Right lung (tissue), 2 donors: ENCODE measurements at regions not wholly inside any gene's neighbourhood (a gene's known extent, or its start where the extent isn't known, plus 50 kb on each side); places are given as distances from the start of the nearest gene placed in this dataset.

Source experiments
- DNase-seq, 2 donors: peaks; one replicate each; pipeline ENCODE4 v3.0.0-alpha.2; 2013

GRCh38 chr11:82384308-82384707, 349.4 kb downstream of the FAM181B start:
- no peak for DNase-seq

GRCh38 chr11:82373781-82374542, 359.7 kb downstream of the FAM181B start:
- DNase-seq, result no peak

GRCh38 chr11:82365351-82365750, 368.3 kb downstream of the FAM181B start:
- no peak for DNase-seq

DNA sequence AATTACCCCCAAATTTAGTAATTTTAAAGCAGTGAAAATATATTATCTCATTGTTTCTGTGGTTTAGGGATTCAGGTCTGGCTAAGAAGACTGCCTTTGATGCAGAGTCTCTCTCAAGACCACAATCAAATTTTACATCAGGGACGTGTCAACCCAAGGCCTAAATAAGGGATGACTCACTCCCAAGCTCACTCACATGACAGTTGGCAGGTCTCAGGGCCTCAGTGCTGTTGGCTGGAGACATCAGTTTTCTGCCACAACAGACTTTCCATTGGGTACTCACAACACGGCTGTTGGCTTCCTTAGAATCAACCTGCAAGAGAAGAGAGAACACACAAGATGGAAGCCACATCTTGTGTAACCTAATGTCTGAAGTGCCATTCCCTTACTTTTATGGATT, 377.3 kb downstream of the FAM181B start:
- DNase-seq, result no peak

DNA sequence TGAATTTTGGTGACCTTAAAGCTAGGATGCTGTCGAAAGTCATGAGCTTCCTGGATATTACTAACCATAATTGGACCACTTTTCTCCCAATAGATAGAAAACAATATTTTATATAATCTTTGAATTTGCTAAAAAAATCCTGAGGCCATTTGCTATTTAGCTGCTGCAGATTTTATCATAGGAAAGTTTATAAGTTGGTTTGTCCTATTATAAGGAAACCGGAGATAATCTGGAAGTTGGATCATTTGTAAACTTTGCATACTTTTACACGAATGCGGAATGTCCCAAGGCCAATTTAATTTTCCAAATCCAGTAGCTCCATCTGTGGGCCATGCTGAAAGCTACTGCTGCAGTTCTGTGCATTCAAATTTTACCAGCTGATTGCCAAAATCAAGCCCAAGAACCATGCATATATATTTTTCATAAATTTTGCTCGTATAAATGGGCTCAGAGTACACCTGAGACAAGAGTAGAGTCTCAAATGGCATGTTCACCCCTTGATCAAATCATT, 378.3 kb downstream of the FAM181B start:
- no peak for DNase-seq

DNA sequence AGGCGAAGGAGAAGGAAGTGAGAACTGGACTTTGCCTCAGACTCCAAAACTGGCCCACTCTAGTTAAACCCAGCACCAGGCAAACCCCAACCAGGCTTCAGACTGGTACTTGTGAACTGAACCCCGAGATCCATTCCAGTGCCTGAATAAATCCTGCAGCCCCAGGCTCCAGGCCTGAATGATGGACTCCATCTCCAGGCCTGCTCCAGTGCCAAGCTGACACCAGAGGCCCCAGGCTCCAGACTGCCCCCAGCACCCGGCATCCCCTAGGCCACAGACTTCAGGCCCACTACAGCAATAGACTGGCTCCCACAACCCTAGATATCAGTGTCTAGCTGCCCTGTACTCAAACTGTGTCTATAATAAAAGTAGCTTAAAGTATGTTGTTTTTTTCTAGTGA, 406.8 kb downstream of the FAM181B start:
- DNase-seq, result no peak

DNA sequence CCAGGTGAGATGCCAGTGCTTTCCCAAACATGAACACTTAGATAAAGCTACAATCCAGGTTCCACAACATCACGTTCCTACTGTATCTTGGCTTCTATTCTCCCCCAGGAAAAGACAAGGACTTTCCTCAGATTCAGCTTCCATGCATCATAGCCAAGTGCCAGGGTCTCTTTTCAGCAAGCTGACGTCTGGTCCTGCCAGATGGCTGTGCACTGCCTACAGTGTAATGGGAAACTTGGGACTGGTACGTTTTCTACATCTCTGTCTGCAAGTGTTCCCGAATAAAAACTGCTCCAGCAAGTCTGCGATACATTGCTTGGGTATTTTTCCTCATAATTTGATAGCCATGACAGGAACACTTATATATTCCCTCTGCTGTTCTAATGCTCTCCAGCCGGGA, 412.5 kb downstream of the FAM181B start:
- DNase-seq, result no peak

- DNase-seq, result peak; percentile 2 to 14
These were observed 418.6 kb downstream of the FAM181B start for GRCh38 chr11:82315093-82315492.

DNA sequence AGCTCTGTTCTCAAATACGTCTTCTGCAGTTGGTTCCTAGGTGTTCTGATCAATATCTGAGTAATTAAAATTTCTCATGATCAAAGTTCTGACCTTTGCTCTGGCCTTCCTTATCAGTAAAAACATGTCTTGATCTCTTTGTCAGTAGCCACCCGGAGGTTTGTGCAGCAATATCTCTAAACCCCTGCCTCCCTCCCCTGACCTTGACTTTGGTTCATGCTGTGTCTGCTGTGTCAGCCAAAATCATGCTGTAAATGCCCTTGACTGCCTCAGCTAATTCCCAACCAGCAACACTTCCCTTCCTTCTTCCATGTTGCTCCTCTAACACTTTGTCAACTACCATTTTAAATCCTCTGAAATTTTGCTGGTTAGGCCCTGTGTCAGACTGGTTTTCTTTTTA, 424.7 kb downstream of the FAM181B start:
- no peak for DNase-seq

DNA sequence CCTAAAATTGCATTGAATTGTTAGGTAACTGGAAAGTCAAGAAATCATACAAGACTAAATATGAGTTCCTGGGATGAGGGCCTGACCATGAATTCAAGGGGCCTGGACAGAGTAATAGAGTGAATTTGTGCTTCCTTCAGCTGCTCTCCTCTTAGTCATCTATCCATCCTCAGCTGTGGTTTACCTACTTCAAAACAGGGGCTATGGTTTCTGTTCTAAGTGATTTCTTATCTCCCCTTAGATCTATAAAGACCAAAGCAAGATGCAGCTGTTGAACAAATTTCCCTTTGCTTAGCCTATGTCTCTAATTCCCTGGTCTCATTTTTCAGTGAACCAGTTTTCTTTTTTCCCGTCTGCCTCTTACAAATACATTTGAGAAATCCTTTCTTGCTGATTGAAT, 428.5 kb downstream of the FAM181B start:
- DNase-seq, result no peak

DNA sequence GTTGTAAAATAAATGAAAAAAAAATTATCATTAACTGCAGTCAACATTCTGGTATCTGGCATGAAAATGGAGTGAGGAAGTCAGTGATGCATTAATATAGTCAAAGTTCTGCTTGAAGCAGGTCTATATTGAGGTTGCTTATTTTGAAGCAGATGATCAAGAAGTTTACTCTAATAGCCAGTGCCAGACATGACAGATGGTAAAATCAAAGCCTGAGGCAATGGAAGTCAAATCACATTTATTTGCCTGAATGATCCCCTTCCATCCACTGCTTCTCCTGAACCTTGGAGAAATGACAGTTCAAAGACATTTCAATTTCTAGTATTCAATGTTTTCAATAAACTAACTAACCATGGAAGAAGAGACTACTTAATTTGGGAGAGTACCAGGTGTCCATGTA, 430.0 kb downstream of the FAM181B start:
- DNase-seq, result no peak

- peak in 1 of 2 donors; percentile 2 for DNase-seq
These were observed 445.2 kb downstream of the FAM181B start for GRCh38 chr11:82288471-82288870.

DNA sequence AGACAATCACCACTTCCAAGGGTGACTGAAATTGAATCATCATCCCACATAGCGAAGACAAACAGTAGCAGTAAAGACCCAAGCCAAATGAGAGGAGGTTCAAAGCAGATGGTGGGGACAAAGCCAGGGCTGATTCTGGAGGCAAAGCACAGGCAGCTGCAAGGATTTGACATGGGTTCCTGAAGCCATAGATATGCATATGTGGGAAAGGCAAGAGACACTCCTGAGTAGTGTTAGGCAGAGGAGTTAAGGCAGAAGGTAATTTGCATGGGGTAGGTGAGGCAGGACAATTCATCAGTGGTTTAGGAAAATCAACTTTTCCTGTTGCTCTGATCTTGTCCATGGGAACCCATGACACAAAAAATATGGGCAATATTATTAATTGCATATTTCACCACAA, 462.8 kb downstream of the FAM181B start:
- no peak for DNase-seq

DNA sequence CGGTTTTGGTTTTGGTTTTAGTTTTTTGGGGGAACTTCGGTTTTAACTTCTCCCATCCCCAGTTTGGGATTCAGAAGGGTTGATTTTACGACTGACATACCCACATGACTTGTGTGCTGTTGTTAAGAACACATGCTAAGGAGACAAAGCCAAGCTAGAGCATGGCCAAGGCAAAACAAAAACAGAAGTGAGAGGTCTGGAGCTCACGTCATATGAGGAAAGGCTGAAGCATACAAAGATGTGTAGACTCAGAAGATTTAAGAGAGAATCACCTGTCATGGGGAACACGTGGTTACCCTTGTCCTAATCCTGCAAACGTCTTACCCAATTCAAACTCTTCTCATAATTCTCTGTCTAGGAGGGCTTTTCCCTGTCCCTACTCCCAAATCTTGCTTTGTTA, 465.0 kb downstream of the FAM181B start:
- no peak for DNase-seq

DNA sequence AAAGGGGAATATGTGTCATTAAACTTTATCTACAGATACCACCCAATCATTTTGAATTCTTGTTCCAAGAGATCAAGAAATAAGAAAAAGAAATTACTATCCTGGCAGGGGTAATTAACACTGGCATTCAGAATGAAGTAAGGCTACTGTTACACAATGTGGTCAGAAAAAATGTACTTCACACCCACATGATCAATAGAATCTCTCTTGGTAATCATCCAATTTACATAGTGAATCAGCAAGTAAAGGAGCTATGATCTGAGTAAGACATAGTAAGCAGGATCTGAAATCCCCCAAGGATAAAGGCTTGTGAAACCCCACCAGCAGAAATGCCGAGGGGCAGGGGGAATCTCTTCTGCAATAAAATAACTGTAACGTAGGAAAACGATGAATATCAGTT, 466.5 kb downstream of the FAM181B start:
- no peak for DNase-seq

DNA sequence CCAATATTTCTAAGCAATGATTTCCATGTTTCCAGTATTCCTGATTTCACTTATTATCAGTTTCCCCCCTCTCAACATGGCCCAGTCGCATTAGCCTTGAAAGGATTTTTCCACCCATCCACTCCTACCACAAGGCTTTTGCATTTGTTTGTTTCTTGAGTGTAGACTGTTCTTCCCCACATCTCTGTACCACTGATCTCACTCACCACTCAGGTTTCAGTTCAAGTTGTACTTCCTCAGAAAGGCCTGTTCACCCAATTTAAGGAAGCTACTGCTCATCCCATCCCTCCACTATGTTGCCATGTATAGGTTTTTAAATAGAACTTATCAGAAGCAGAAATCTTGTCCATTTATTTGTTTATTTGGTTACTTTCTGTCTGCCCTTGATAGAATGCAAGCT, 472.3 kb downstream of the FAM181B start:
- no peak for DNase-seq

- no peak for DNase-seq
These were observed 483.6 kb downstream of the FAM181B start for GRCh38 chr11:82250047-82250446.

GRCh38 chr11:82246926-82247325, 486.7 kb downstream of the FAM181B start:
- no peak for DNase-seq

DNA sequence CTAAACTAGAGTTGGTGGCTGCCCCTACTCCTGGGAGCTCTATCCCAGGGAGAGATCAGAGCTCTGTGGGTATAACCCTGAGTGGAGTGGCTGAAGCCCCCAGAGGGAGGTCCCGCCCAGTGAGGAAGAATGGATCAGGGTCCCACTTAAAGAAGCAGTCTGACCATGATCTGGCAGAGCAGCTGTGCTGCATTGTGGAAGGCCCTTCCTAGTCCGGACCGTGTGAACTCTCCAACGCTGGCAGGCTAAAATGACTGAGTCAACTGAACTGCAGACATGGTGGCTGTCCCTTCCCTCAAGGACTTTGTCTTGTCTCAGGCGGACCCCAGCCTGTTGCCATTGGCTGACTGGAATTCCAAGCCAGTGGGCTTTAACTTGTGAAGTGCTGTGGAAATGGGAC, 494.2 kb downstream of the FAM181B start:
- DNase-seq, result no peak

DNA sequence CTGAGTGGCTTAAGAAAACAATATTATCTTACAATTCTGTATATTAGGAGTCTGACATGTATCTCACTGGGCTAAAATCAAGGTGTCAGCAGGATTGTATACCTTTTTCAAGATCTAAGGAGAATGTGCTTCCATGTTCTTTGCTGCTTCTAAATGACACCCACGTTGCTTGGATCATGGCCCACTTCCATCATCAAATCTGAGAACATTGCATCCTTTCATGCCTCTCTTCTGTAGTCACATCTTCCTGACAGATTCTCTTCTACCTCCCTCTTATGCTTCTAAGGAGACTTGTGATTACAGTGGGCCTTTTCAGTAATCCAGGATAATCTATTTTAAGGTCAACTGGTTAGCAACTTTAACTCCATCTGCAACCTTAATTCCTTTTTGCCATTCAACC, 499.4 kb downstream of the FAM181B start:
- no peak for DNase-seq

DNA sequence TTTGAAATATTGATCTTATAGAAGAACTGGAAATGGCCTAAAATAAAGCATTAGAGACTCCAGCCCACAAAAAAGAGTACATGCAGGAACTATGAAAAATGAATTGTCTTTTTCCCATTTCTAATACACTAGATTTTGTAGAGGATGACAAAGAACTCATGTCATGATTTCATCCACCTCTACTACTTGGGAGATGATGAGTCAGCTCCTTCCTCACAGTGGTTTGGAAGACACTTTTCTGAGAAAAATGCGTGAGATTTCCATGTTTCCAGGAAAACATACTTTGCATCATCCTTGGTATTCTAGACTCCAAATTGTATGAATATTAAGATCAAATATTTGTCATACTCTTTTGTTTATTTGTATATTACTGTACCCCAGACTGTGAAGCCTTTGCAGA, 500.5 kb downstream of the FAM181B start:
- no peak for DNase-seq

DNA sequence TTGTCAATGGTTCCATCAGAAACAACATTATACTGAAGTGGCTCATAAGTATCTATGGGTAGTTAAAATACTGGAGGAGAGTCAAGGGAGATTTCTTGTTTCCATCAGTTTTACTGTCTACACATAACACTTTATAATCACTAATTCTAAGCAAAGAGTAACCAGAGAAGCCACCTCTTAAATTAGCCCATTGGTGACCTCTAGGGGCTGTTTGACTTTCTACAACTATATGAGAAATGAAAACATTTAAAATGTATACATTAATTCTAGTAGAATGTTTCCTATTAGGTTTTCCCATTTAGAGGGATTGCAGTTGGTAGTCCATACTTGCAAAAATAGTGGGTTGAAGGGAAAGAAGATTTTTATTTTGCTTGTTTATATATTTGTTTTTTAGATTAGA, 504.3 kb downstream of the FAM181B start:
- peak; percentile 11 for DNase-seq

DNA sequence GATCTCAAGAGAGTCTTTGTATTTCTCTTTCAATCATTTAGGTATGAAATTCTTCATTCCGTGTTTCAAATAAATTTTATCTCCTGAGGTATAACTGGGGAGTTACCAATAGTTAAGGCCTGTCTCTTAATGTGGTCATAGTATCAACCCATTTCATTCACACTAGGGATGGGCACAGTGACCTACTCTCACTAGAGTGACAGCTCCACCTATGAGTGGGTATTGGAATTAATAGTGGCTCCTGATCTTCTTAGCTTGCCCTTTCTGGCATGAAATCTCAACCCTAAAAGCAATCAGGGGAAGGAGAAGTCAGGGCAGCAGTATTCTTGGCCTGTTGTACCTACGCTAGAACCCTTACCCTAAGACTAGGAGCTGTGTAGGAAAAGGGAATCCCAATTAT, 507.7 kb downstream of the FAM181B start:
- no peak for DNase-seq

GRCh38 chr11:82225502-82225901, 508.2 kb downstream of the FAM181B start:
- no peak for DNase-seq
